Left ventricle myocardium superior (tissue), 1 donor: ENCODE measurements at regions not wholly inside any gene's neighbourhood (a gene's known extent, or its start where the extent isn't known, plus 50 kb on each side); places are given as distances from the start of the nearest gene placed in this dataset.

Experiments
- ATAC-seq: fragments of 200-7000 bp; cut with Tn5 transposase; one replicate; pipeline ENCODE4 v1.9.1; 2020; ENCODE audit warnings: mild to moderate bottlenecking, moderate library complexity
- DNase-seq: peaks from one replicate; pipeline ENCODE4 v3.0.0-alpha.2; 2020
- intact Hi-C: fragments of 100-400 bp; cut with micrococcal nuclease; formaldehyde crosslinking; loops from one replicate; pipeline ENCODE4 v1.11.0; 2022
- donor health status: DM: no; HTN: yes; CAD: no; lungs with severe emphysema.

DNA sequence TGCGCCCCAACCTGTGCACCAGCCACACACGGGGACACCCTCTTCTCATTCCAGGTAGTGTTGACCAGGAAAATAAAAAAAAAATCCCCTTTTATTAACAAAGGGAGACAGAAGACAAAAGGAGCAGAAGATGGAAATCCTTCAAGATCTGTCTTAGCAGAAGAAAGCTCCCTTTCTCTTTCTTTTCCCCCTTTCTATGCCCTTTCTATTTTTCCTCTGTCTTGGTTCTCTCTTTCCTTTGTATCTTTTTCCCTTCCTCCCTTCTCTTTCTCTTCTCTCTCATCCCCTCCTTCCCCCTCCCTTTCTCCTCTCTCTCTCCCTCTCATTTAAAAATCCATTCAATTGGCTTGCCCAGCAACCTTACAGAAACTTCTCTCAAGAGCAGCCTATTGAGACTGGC lies 254.1 kb upstream of the ZFHX3 start:
- no peak for ATAC-seq
- intact Hi-C loops = no loop called here

DNA sequence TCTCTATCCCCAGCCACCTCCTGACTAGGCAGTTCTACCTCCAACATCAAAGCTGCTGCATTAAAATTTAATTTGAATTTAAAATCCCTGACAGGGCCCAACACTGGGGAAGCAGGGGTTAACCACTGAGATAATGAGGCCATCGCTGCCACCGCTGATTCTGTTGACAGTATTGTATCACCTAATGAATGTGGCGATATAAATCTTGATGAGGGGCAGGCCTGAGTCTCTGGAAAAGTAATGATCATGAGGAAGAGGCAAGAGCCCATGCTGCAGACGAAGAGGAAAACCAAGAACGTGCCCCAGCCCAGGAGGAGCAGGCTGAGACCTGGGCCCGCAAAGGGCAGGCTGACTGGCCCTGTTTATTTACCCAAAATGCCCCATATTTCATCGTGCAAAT lies 251.4 kb upstream of the ZFHX3 start:
- ATAC-seq = no peak
- no peak for DNase-seq
- intact Hi-C loops = no loop called here

More for the DNA sequence above, 254.1 kb upstream of the ZFHX3 start:
- DNase-seq = no peak

DNA sequence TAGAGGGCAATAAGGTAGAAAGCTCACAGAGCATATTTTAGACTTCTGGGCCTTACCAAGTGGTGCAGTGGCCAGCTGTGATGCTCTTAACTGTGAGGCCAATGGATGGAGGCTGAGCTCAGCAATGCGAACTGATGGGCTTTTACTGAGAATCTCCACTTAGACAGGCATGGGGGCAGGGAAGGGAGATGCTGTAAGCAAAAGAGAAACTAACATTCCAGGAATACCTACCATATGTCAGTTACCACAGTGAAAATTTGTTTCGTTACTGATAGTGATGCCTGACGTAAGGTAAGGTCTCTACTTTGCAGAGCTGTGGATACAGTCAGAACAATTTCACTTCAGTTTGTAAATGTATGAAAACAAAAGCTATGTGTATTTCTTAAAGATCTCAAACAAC lies 250.6 kb upstream of the ZFHX3 start:
- no peak for DNase-seq
- intact Hi-C loops = no loop called here
- ATAC-seq = no peak

DNA sequence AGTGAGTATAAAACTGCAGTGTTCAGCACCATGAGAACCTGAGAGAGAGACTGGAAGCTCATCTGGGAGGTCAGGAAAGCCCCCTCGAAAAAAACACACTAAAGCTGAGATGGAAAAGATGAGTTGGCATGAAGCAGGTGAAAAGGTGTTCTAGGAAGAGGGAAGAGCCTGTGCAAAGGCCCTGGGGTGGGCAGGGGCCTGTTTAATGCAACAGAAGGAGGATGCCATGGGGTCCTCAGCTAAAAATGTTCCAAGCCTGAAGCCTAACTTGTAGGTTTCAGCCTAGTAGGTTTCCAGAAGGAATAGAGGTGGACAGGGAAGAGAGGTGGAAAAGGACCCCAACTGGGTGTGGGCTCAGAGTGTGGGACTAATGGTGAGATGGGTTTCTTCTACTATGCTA lies 242.3 kb upstream of the ZFHX3 start:
- intact Hi-C loops = no loop called here
- DNase-seq = no peak
- ATAC-seq = no peak

DNA sequence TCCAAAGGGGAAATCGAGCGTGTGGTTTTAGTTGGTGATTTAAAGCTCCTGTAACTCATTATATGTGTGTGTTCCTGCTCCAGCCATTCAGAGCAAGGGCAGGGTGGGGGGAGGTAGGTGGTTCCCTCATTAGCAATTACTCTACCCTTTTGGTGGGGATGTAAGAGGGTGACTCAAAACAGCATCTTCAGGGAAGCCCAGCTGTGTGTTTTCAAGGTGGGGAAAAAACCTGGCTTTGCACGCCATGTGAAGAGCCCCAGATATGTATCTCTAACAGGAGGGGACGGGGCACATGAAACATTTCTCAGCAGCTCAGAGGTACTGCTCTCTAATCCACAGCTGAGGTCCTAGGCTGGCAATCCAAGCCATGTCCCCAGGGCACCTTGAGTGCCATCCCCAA lies 241.3 kb upstream of the ZFHX3 start:
- ATAC-seq = no peak
- intact Hi-C loops = no loop called here
- no peak for DNase-seq

DNA sequence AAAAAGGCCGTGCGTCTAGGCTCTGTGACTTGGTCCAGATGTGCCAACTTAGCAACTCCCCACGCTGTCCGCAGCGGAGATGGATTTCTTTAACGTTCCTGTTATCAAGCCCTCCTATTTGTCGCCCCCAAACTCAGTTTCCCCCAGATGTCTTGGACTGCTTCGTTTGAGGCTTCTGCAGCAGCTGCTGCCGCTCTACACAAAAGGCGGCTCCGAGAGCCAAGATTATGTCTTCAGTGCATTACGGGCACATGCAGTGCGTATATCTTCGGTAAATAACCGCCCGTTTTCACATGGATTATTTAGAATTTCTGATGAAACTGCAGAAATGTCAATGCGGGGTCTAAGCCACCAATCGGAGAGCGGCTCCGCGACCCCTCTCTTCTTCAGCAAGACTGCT lies 240.6 kb upstream of the ZFHX3 start:
- intact Hi-C loops = no loop called here
- no peak for ATAC-seq

DNA sequence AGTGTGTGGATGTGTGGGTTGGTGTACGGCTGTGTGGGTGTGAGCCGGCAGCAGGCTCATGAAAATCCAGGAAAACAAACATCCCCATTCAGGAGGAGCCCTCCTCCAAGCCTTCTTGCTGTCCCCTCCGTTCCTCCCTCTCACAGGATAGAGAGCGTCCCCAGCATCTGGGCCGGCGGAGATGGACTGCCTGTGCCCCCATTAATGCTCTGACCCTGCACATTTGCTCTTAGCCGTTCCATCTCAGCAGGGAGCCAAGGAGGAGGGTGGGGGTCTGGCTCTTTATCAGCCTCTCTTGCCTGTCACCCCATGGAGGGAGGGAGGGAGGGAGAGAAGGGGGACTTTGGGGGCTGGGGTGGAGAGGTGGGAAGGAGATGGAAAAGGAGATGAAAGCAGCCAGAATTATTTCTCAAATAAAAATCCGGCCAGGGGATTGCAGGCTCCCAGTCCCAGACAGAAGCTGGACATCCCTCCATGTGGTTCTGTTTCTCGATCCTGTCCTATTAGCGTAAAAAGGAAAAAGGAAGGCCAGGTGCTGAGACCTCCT lies 240.0 kb upstream of the ZFHX3 start:
- intact Hi-C loops = no loop called here
- ATAC-seq = no peak

More for the DNA sequence above, 240.6 kb upstream of the ZFHX3 start:
- DNase-seq = no peak

DNA sequence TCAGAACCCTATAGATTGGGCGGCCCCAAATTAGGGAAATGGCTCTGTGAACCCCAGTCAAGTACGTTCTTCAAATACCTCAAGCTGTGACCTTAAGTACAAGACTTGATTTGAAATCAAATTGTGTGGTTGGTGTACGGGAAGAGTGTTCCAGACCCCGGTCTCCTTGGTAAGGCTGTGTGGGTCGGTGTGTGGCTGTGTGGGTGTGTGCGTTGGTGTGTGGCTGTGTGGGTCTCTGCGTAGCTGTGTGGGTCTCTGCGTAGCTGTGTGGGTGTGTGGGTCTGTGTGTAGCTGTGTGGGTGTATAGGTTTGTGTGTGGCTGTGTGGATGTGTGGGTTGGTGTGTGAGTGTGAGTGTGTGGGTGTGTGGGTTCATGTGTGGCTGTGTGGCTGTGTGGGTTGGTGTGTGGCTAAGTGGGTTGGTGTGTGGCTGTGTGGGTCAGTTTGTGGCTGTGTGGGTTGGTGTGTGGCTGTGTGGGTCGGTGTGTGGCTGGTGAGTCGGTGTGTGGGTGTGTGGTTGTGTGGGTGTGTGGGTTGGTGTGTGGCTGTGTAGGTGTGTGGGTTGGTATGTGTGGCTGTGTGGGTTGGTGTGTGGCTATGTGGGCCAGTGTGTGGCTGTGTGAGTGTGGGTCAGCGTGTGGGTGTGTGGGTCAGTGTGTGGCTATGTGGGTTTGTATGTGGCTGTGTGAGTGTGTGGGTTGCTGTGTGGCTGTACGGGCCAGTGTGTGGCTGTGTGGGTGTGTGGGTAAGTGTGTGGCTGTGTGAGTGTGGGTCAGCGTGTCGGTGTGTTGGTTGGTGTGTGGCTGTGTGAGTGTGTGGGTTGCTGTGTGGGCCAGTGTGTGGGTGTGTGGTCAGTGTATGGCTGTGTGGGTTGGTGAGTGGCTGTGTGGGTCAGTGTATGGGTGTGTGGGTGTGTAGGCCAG lies 238.7 kb upstream of the ZFHX3 start:
- ATAC-seq = no peak
- DNase-seq = no peak

More for the DNA sequence above, 240.0 kb upstream of the ZFHX3 start:
- no peak for DNase-seq

DNA sequence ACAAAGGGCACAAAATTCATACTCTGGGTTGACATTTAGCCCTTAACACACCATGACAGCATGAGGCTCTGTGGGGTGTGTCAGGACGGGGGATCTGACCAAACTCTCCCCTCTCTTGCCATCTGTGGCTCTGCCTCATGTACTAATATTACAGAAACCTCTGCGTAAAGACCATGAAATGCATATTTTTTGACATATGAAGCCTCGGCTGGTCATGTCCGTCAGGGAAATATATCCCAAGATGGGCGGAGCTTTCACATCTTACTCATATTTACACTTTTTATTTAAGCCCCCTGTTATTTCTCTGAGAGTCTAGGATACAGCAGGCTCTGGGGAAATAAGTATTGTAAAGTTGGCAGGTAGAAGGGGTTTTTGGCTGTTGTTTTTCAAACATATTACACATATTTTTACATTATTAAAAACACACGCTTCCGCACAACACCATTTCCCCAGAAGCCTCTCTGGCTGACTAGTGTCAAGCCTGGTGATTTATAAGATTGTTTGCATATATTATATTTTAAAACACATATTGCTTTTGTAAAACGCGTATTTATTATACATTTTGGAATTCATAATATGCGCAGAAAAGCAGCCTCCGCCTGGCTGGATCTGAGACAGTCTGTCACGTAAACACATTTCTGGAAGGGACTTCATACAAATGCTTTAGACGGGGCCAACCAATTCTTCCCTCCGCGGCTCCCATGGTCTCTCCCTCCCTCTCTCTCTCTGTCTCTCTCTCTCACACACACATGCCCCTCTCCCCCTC lies 237.7 kb upstream of the ZFHX3 start:
- DNase-seq (no peak), ATAC-seq (no peak)
- intact Hi-C loops = no loop called here

More for the DNA sequence above, 238.7 kb upstream of the ZFHX3 start:
- intact Hi-C loops = no loop called here

DNA sequence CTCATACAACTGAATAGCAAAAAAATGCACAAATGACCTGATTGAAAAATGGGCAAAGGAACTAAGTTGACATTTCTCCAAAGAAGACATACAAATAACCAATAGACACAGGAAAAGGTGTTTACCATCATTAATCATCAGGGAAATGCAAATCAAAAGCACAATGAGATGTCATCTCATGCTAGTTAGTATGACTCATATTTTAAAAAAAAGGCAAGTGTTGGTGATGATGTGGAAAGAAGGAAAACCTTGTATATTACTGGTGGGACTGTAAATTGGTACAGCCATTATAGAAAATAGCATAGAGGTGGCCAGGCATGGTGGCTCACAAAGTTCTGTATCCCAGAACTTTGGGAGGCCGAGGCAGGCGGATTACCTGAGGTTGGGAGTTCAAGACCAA lies 232.5 kb upstream of the ZFHX3 start:
- no peak for ATAC-seq
- intact Hi-C loops = no loop called here

DNA sequence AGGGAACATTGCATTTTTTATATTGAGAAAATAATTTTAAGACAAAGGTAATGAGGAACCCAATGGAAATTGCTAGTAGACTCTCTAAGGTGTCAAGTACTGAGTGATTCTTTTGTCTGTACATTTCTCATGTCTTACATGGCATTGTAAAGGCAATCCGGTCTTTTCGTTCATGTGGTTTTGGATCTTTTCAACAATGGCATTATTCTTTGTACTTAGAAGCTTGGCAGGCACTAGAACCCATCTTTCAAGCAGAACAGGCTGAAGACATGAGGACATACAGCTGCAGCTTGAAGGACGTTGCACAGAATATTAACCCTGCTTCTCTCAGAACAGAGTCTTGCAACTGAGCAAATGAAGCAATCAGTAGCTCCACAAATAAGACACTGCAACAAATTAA lies 231.5 kb upstream of the ZFHX3 start:
- ATAC-seq = no peak
- intact Hi-C loops = no loop called here
- no peak for DNase-seq

More for the DNA sequence above, 232.5 kb upstream of the ZFHX3 start:
- no peak for DNase-seq

DNA sequence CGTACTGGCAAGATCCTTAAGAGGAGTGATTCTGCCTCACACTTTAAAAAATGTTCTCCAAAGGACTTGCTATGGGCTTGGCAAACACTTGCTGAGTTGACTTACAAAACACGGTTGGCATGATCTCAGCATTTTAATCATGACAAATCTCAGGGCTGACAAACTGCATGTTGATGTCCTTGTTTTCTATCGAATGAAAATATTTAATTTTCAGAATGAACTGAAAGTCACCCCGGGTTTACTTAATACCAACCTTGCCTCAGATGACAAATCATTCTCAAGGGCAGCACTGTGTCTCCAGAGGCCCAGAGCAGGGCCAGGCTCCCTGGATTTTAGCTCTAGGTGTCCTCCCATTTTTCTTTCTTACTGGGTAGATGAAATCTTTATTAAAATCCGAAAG lies 229.1 kb upstream of the ZFHX3 start:
- intact Hi-C loops = no loop called here
- ATAC-seq (no peak), DNase-seq (no peak)

DNA sequence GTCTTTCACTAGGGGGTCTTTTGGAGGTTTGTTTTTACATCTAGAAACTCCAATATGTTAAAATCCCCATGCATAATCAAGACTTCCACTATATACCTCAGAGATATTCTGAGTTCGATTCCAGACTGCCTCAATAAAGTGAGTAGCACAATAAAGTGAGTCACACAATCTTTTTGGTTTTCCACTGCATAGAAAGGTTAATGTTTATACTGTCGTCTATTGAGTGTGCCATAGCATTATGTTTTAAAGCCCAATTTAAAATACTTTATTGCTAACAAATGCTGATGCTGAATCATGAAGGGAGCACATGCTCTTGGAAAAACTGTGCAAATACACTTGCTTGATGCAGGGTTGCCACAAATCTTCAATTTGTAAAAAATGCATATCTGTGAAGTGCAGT lies 227.5 kb upstream of the ZFHX3 start:
- intact Hi-C loops = no loop called here
- ATAC-seq = no peak
- no peak for DNase-seq

DNA sequence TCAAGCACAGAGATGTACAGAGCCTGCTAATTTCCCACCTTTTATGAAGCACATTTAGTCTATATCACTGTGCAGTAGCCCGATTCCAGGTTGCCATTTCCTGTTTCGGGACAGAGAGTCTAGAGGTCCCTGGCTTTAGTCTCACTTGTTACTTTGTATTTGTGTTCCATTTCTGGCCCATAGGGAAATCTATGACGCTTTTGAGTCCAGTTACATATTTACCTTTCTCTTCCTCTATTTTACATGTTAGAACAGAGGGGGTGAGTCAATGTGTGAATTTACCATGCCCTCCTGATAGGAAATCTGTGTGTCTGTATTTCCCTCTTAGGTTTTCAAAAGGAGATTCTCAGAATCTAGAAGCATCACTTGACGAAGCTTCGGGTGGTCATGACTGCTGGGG lies 227.1 kb upstream of the ZFHX3 start:
- intact Hi-C loops = no loop called here
- DNase-seq (no peak), ATAC-seq (no peak)

DNA sequence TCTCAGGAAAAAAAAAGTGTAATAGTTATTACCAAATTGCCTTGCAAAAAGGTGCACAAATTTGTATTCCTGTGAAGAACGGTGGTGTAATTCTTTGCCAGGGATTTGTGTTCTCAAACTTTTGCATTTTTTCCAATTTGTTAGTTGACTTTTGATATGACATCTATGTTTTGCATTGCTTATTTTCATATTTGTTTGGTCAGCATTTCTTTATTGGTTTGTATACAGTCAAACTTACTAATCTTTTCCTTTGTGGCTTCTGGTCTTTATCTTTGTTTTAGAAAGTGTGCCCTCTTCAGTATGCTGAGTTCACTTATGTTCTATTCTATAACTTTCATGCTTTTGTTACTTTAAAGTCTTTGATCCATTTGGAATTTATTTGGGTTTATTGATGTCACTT lies 226.2 kb upstream of the ZFHX3 start:
- no peak for ATAC-seq
- DNase-seq = no peak
- intact Hi-C loops = no loop called here

DNA sequence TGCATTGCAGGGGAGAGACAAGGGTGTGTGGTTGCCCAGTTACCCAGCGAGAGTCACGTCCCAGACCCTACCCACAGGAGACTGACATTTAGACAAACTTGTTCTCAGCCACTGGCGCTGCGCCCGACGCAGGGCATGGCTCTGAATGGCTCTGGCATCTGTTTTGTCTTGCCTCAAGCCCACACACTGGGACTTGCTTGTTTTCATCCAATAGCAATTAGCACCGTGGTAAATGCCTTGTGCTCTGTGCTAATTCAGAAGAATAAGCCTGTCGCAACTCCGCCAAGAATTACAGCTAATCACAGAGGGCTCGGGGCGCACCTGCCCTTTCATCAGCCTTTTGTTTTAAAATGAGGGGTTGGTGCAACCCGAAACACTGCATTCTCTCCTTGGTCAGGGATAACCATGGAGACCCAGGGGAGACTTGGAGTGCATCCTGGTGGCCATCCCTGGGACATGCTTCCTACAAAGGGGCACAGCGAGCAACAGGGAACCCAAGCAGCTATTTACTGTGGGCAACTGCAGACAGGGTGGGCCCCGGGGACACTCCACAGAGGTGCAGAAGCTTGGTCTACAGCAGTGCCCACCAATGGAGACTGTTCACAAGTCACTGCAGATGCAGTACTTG lies 220.6 kb upstream of the ZFHX3 start:
- ATAC-seq = no peak
- intact Hi-C loops = no loop called here
- DNase-seq = no peak

DNA sequence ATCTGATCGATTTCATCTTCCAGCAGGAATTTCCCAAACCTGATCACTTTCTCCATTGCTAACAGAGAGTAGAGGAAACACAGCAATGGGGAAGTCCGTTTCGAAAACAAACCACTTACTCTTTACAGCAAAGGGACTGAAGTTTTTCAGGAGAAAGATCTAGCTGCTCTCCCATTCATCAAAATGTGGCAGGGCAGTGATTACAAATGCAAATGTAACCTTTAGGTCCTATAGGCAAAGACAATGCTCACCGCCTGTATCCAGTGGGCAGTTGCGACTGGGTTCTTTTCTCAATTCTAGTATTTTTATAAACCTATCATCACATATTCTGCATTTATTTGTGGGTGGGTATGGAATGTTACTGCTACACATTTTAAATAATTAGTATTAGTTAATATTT lies 218.0 kb upstream of the ZFHX3 start:
- no peak for DNase-seq
- ATAC-seq = no peak
- intact Hi-C loops = no loop called here

DNA sequence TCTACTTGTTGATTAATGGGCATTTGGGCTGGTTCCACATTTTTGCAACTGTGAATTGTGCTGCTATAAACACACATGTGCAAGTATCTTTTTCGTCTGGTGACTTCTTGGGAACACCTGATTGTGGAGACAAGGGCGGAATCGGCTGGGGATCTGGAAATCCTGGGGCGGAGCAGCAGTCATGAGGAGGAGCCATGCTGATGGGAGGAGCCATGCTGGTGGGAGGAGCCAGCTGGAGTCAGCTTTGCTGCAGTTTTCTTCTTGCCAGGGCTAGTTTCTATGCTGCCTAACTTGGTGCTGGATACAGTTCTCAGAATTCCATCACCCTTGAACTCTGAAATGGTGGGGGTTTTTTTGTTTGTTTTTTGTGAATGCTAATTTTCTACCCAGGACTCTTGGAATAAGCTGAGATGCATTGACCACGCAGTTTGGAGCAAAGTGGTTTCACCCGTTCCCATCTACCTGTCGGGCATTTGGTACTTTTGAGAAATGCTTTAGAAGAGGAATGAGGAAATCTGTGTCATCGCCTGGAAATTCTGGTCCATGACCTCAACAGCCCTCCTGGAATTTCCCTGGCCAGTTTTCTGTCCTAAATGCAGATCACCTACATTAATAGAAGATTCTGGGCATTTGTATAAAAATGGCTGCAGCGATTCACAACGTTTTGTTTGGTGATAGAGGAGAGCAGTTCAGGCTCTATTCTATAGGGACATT lies 217.4 kb upstream of the ZFHX3 start:
- ATAC-seq = no peak
- intact Hi-C loops = no loop called here
- DNase-seq = no peak

DNA sequence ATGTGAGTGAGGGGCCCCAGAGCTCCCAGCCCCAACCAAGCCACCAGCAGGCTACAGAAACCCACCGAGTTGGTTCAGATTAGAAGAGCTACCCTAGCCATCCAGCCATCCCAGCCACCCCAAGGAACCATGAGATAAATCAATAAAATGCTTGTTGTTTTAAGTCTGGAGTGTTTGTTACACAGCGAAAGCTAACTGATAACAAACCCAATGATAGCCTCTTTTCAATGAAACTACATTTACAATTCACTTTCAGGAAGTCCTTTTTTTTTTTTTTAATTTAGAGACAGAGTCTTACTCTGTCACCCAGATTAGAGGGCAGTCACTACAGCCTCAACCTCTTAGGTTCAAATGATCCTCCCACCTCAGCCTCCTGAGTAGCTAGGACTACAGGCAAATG lies 215.0 kb upstream of the ZFHX3 start:
- intact Hi-C loops = no loop called here
- DNase-seq (no peak), ATAC-seq (no peak)
